A549 (cell line): ENCODE measurements at regions not wholly inside any gene's neighbourhood (a gene's known extent, or its start where the extent isn't known, plus 50 kb on each side); places are given as distances from the start of the nearest gene placed in this dataset.

Experiments
- ATAC-seq, 2 experiments: fragments of 200-7000 bp in 1 of 2; fragments of >200 bp in 1 of 2; cut with Nextera tagmentation in 1 of 2; cut with Tn5 transposase in 1 of 2; 3 replicates each; pipeline versions ENCODE4 v1.8.0 to v1.9.1; 2018 to 2020; ENCODE audit warnings: mild to moderate bottlenecking in 1 of 2, moderate library complexity in 1 of 2
- CTCF ChIA-PET: fragments of 300-600 bp; sonication (Branson Sonifier 250); formaldehyde crosslinking; extraction: SDS; loops from one replicate; lab custom pipeline; 2021; ENCODE audit warnings: antibody characterized with exemption, inconsistent platforms; lab: Yijun Ruan, JAX
- POLR2A ChIA-PET: fragments of 350-600 bp; formaldehyde crosslinking; extraction: SDS; loops from one replicate; lab custom pipeline; 2021; ENCODE audit warnings: antibody characterized with exemption, inconsistent platforms; lab: Yijun Ruan, JAX
- DNase-seq, 2 experiments: peaks; one replicate each; pipeline versions ENCODE4 v3.0.0 to v3.0.0-alpha.2; 2011 to 2016; ENCODE audit warnings: low read depth in 1 of 2, low spot score in 1 of 2
- FAIRE-seq: peaks from 2 replicates; lab custom pipeline; 2011; peaks lifted over from hg19 to GRCh38; lab: Jason Lieb, UNC
- H3K27ac ChIP-seq, 2 experiments: fragments of >200 bp; sonication (Bioruptor Twin); formaldehyde crosslinking; 3 replicates each; pipeline ENCODE4 v1.5.1; 2016 to 2017
- H3K4me1 ChIP-seq: fragments of >200 bp; sonication (Bioruptor Twin); formaldehyde crosslinking; 3 replicates; pipeline ENCODE4 v1.6.1; 2016
- H3K4me2 ChIP-seq: fragments of >200 bp; sonication (Bioruptor Twin); formaldehyde crosslinking; 3 replicates; pipeline ENCODE4 v1.6.1; 2016
- H3K4me3 ChIP-seq: fragments of >200 bp; sonication (Bioruptor Twin); formaldehyde crosslinking; 3 replicates; pipeline ENCODE4 v1.5.1; 2016
- H3K9me3 ChIP-seq: fragments of >200 bp; sonication (Bioruptor Twin); formaldehyde crosslinking; 3 replicates; pipeline ENCODE4 v1.6.1; 2016
- CHD2 ChIP-seq: fragments of 150-350 bp; IDR thresholded peaks from 2 replicates; pipeline ENCODE4 v1.6.1; 2014; ENCODE audit warnings: low read length; ENCODE audit not compliant: partially characterized antibody
- CHD4 ChIP-seq: fragments of 200-600 bp; sonication (generic); IDR thresholded peaks from 2 replicates; pipeline ENCODE4 v1.6.1; 2016; ENCODE audit warnings: antibody characterized with exemption, mild to moderate bottlenecking, borderline replicate concordance
- EHF ChIP-seq: fragments of 250-450 bp; sonication (Bioruptor Pico); IDR thresholded peaks from 2 replicates; pipeline ENCODE4 v1.5.0; 2020; ENCODE audit warnings: mild to moderate bottlenecking
- EHMT2 ChIP-seq: fragments of 200-600 bp; sonication (generic); IDR thresholded peaks from 2 replicates; pipeline ENCODE4 v1.6.1; 2016; ENCODE audit warnings: antibody characterized with exemption, low read depth, mild to moderate bottlenecking, moderate library complexity
- EP300 ChIP-seq, 2 experiments: fragments of >200 bp; sonication (Bioruptor Twin); formaldehyde crosslinking; IDR thresholded peaks; 2 replicates in 1 of 2; 3 replicates in 1 of 2; pipeline ENCODE4 v1.6.1; 2016 to 2017
- FOSL2 ChIP-seq, 2 experiments: fragments of 450-650 bp in 1 of 2; fragments of >200 bp in 1 of 2; sonication (Bioruptor Twin) in 1 of 2; formaldehyde crosslinking; IDR thresholded peaks; 2 replicates each; pipeline versions ENCODE4 v1.5.0 to v1.6.1; 2016 to 2020; ENCODE audit warnings: mild to moderate bottlenecking in 1 of 2, moderate library complexity in 1 of 2
- FOXS1 ChIP-seq: fragments of 250-450 bp; sonication (Bioruptor Pico); IDR thresholded peaks from 2 replicates; pipeline ENCODE4 v1.5.0; 2020; ENCODE audit warnings: mild to moderate bottlenecking, moderate library complexity
- HOXB13 ChIP-seq: fragments of 250-450 bp; sonication (Bioruptor Pico); IDR thresholded peaks from 2 replicates; pipeline ENCODE4 v1.5.0; 2020; ENCODE audit warnings: low read depth, mild to moderate bottlenecking, moderate library complexity
- JUN ChIP-seq, 2 experiments: fragments of >200 bp; sonication (Bioruptor Twin); formaldehyde crosslinking; IDR thresholded peaks; 2 replicates in 1 of 2; 3 replicates in 1 of 2; pipeline ENCODE4 v1.6.1; 2016 to 2017
- MAZ ChIP-seq: fragments of 150-350 bp; IDR thresholded peaks from 2 replicates; pipeline ENCODE4 v1.6.1; 2014; ENCODE audit warnings: antibody characterized with exemption, low read depth, low read length, borderline replicate concordance
- NFE2L2 ChIP-seq: fragments of 150-350 bp; conservative IDR thresholded peaks from 2 replicates; pipeline ENCODE4 v1.6.1; 2014; ENCODE audit warnings: low read length
- NPAS2 ChIP-seq: fragments of 250-450 bp; sonication (Bioruptor Pico); IDR thresholded peaks from 2 replicates; pipeline ENCODE4 v1.8.0; 2022; ENCODE audit warnings: mild to moderate bottlenecking, moderate library complexity, borderline replicate concordance
- PHF8 ChIP-seq: fragments of 200-600 bp; sonication (generic); IDR thresholded peaks from 2 replicates; pipeline ENCODE4 v1.6.1; 2016; ENCODE audit warnings: low read depth, mild to moderate bottlenecking, antibody characterized with exemption, moderate library complexity, borderline replicate concordance
- RARB ChIP-seq: fragments of 250-450 bp; sonication (Bioruptor Pico); IDR thresholded peaks from 2 replicates; pipeline ENCODE4 v1.8.0; 2021; ENCODE audit warnings: mild to moderate bottlenecking, moderate library complexity
- RCOR1 ChIP-seq: fragments of 150-350 bp; IDR thresholded peaks from 2 replicates; pipeline ENCODE4 v1.6.1; 2014; ENCODE audit warnings: antibody characterized with exemption, low read length, low read depth
- RNF2 ChIP-seq: fragments of 200-600 bp; sonication (generic); IDR thresholded peaks from 2 replicates; pipeline ENCODE4 v1.6.1; 2016; ENCODE audit warnings: low read depth, mild to moderate bottlenecking, antibody characterized with exemption, moderate library complexity, borderline replicate concordance
- SMC3 ChIP-seq: fragments of >200 bp; sonication (Bioruptor Twin); formaldehyde crosslinking; IDR thresholded peaks from 3 replicates; pipeline ENCODE4 v1.6.1; 2018; ENCODE audit warnings: inconsistent platforms
- SREBF2 ChIP-seq: fragments of 450-650 bp; IDR thresholded peaks from 2 replicates; pipeline ENCODE4 v1.6.1; 2014; ENCODE audit warnings: mild to moderate bottlenecking, moderate library complexity
- TFCP2L1 ChIP-seq: fragments of 250-450 bp; sonication (Bioruptor Pico); IDR thresholded peaks from 2 replicates; pipeline ENCODE4 v1.5.0; 2021; ENCODE audit warnings: mild to moderate bottlenecking
- TP53 ChIP-seq: fragments of 250-450 bp; sonication (Bioruptor Pico); IDR thresholded peaks from 2 replicates; pipeline ENCODE4 v1.5.0; 2021; ENCODE audit warnings: mild to moderate bottlenecking, moderate library complexity
- ZC3H11A ChIP-seq: fragments of 450-650 bp; IDR thresholded peaks from 2 replicates; pipeline ENCODE4 v1.6.1; 2014; ENCODE audit warnings: antibody characterized with exemption, mild to moderate bottlenecking
- ZSCAN20 ChIP-seq: fragments of 250-450 bp; sonication (Bioruptor Pico); IDR thresholded peaks from 2 replicates; pipeline ENCODE4 v1.8.0; 2022; ENCODE audit warnings: mild to moderate bottlenecking, moderate library complexity
- WGBS: methylation state at CpG from one replicate; pipeline ENCODE4 v1.1.6; 2017; ENCODE audit errors: missing lambda C conversion rate; 5-methylcytosine and 5-hydroxymethylcytosine counted together
- TF ChIP-seq, protein P1 (sequence below): fragments of 450-650 bp; IDR thresholded peaks from 2 replicates; pipeline ENCODE4 v1.6.1; 2014; ENCODE audit warnings: antibody characterized with exemption
- TF ChIP-seq, protein P2 (sequence below): fragments of 150-350 bp; IDR thresholded peaks from 2 replicates; pipeline ENCODE4 v1.6.1; 2014; ENCODE audit warnings: low read depth, mild to moderate bottlenecking, low read length
- TF ChIP-seq, protein P3 (sequence below): IDR thresholded peaks from 2 replicates; pipeline ENCODE4 v1.6.1; 2012

DNA sequence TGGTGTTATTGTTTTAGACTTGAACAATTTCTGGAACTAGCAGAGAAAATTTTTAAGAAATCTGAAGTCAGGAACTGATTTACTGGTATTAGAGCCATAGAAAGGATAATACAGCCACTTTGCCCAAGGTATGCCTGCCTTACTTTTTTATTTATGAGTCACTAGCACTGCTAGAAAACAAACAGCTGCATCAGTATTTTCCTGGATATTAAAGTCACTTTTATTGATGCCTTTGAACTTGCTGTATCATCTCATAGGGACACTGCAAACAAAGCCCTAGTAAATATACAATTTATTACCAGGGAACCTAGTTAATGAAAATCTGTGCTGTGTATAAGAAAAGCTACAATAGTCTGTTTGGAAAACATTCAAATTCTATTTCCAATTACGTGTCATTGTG lies 490.8 kb upstream of the TMPRSS15 start:
- Histone ChIP-seq H3K27ac (no peak overlapping the region), H3K4me3 (no peak overlapping the region), H3K4me2 (no peak overlapping the region), H3K9me3 (no peaks in the 10 kb centered on the region), H3K4me1 (no peaks in the 10 kb centered on the region)
- POLR2A ChIA-PET, result no interaction called here
- 3% methylated on average over 1 of the region's 1 CpG for WGBS
- TF ChIP-seq HOXB13 (CRISPR knock-in tag) (no peak), ZSCAN20 (CRISPR knock-in tag) (no peak), FOXS1 (CRISPR knock-in tag) (no peak), EHF (CRISPR knock-in tag) (no peak), RARB (no peak), RCOR1 (no peak), SMC3 (no peak), RNF2 (no peak), TFCP2L1 (CRISPR knock-in tag) (no peak), JUN (IDR thresholded peaks at IDR 0.05) (no peak), TP53 (CRISPR knock-in tag) (no peak), NFE2L2 (no peak), EP300 (IDR thresholded peaks at IDR 0.05) (no peak), CHD4 (no peak), MAZ (no peak)
- TF ChIP-seq, protein P1, sequence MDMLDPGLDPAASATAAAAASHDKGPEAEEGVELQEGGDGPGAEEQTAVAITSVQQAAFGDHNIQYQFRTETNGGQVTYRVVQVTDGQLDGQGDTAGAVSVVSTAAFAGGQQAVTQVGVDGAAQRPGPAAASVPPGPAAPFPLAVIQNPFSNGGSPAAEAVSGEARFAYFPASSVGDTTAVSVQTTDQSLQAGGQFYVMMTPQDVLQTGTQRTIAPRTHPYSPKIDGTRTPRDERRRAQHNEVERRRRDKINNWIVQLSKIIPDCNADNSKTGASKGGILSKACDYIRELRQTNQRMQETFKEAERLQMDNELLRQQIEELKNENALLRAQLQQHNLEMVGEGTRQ, result no peak
- DNase-seq, result no peak
- FAIRE-seq, result no peak
- no peak for ATAC-seq
- CTCF ChIA-PET, result no interaction called here

DNA sequence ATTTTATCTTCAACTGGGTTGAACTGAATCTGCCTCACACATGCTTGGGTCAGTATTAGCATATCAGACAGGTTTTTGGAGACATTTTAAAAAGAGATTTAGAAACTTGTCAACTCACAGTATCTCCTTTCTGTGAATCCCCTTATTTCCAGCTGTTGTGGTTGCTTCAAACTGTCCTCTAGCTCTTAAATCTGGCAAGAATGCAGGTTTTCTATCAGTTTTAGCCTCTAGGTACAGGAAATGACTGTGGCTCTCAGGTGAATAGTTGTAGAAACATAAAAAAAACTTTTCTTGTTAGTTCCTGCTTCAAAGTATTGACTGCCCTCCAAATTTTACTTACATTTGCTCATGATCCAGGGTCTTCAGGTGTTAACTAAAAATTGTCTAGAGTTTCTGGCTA lies 495.7 kb upstream of the TMPRSS15 start:
- no peak overlapping the region for H3K4me3 ChIP-seq
- DNase-seq, result no peak
- no peak for FAIRE-seq
- CTCF ChIA-PET, result no interaction called here
- H3K4me2 ChIP-seq, result no peak overlapping the region
- TF ChIP-seq TP53 (CRISPR knock-in tag) (no peak), PHF8 (no peak), SMC3 (no peak), EP300 (IDR thresholded peaks at IDR 0.05) (no peak), TFCP2L1 (CRISPR knock-in tag) (no peak), FOSL2 (IDR thresholded peaks at IDR 0.05) (no peak), FOSL2 (CRISPR knock-in tag; IDR thresholded peaks at IDR 0.05) (no peak), JUN (IDR thresholded peaks at IDR 0.05) (no peak), MAZ (no peak), NPAS2 (CRISPR knock-in tag) (no peak), EHF (CRISPR knock-in tag) (no peak), CHD2 (no peak), RNF2 (no peak), ZC3H11A (no peak), SREBF2 (no peak), EHMT2 (no peak), CHD4 (no peak)
- TF ChIP-seq, protein P2, sequence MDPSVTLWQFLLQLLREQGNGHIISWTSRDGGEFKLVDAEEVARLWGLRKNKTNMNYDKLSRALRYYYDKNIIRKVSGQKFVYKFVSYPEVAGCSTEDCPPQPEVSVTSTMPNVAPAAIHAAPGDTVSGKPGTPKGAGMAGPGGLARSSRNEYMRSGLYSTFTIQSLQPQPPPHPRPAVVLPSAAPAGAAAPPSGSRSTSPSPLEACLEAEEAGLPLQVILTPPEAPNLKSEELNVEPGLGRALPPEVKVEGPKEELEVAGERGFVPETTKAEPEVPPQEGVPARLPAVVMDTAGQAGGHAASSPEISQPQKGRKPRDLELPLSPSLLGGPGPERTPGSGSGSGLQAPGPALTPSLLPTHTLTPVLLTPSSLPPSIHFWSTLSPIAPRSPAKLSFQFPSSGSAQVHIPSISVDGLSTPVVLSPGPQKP, result no peak
- TF ChIP-seq, protein P3, sequence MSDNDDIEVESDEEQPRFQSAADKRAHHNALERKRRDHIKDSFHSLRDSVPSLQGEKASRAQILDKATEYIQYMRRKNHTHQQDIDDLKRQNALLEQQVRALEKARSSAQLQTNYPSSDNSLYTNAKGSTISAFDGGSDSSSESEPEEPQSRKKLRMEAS, result no peak
- no peaks in the 10 kb centered on the region for H3K4me1 ChIP-seq
- H3K27ac ChIP-seq, result no peak overlapping the region
- ATAC-seq, result no peak
- POLR2A ChIA-PET, result no interaction called here
- H3K9me3 ChIP-seq, result no peaks in the 10 kb centered on the region
